ENCODE measurements at regions not wholly inside any gene's neighbourhood (a gene's known extent, or its start where the extent isn't known, plus 50 kb on each side); places are given as distances from the start of the nearest gene placed in this dataset.

DNA sequence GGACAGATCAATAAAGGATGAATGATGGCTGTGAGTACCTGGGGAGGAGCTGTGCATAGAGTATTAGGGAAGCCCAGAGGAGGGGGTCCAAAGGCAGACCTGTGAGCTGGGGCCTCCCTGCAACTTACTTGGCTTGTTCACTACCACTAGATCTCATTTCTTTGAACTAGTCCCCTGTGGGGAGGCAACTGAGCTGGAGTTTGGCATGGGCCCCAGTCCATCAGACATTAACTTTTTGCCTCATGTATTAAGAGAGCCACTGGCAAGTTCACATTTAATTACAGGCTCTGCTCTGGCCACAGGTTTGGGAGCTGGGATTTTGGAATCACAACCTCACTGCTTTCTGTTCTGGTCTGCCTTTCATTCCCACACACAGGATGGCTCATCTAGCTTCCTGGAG lies 254.1 kb downstream of the PRL start:
- ATAC-seq (ENCODE audit: low read depth) (no peak), DNase-seq (no peak)
- no peaks in the 10 kb centered on the region for H3K27me3 ChIP-seq (replicated peaks in 1 of 4; ENCODE audit: control extremely low read depth in 1 of 4, control insufficient read depth in 3 of 4, insufficient read depth in 4 of 4, low read length in 3 of 4)
- H3K4me2 ChIP-seq (replicated peaks; ENCODE audit: low read depth, low read length, poor library complexity, severe bottlenecking), result no peak overlapping the region
- ChIA-PET POLR2A (no interaction called here), CTCF (no interaction called here)
- Mint-ChIP-seq H3K27ac (no peak overlapping the region), H3K4me3 (no peak overlapping the region), H3K9me3 (ENCODE audit: insufficient read depth) (peaks cover 4% of the 10 kb centered on the region), H3K4me1 (no peaks in the 10 kb centered on the region), H3K27me3 (no peaks in the 10 kb centered on the region)
- H3K27ac ChIP-seq (ENCODE audit: low read length in 2 of 2), result no peak overlapping the region
- no peaks in the 10 kb centered on the region for H3K79me2 ChIP-seq (ENCODE audit: control insufficient read depth, insufficient read depth, low read length)
- TF ChIP-seq, protein P1, sequence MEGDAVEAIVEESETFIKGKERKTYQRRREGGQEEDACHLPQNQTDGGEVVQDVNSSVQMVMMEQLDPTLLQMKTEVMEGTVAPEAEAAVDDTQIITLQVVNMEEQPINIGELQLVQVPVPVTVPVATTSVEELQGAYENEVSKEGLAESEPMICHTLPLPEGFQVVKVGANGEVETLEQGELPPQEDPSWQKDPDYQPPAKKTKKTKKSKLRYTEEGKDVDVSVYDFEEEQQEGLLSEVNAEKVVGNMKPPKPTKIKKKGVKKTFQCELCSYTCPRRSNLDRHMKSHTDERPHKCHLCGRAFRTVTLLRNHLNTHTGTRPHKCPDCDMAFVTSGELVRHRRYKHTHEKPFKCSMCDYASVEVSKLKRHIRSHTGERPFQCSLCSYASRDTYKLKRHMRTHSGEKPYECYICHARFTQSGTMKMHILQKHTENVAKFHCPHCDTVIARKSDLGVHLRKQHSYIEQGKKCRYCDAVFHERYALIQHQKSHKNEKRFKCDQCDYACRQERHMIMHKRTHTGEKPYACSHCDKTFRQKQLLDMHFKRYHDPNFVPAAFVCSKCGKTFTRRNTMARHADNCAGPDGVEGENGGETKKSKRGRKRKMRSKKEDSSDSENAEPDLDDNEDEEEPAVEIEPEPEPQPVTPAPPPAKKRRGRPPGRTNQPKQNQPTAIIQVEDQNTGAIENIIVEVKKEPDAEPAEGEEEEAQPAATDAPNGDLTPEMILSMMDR (IDR thresholded peaks at IDR 0.05), result no peak
- TF ChIP-seq EZH2 (IDR thresholded peaks at IDR 0.05; ENCODE audit: borderline replicate concordance, insufficient read depth, low read depth, low read length, poor library complexity, severe bottlenecking), result no peak
- H4K20me1 ChIP-seq (ENCODE audit: control insufficient read depth, insufficient read depth, low read length, poor library complexity, severe bottlenecking), result no peaks in the 10 kb centered on the region
- peaks cover 0 to 4% (median 3%) of the 10 kb centered on the region in 3 donors for H3K9me3 ChIP-seq (ENCODE audit: control extremely low read depth in 1 of 3, control insufficient read depth in 2 of 3, insufficient read depth in 1 of 3, low read length in 2 of 3)
- intact Hi-C loops (cut with micrococcal nuclease), result no loop called here
- no peak overlapping the region for H2AFZ ChIP-seq (ENCODE audit: insufficient read depth, low read depth, low read length, poor library complexity, severe bottlenecking)
- H3K4me1 ChIP-seq (ENCODE audit: control insufficient read depth in 2 of 2, insufficient read depth in 2 of 2, low read length in 2 of 2), result no peaks in the 10 kb centered on the region
- H3K9ac ChIP-seq (ENCODE audit: low read length), result no peak overlapping the region
- no peaks in the 10 kb centered on the region for H3K36me3 ChIP-seq (replicated peaks in 1 of 2; ENCODE audit: control extremely low read depth in 1 of 2, control insufficient read depth in 1 of 2, extremely low read depth in 1 of 2, insufficient read depth in 2 of 2, low read length in 1 of 2)
- H3K4me3 ChIP-seq (ENCODE audit: control extremely low read depth in 1 of 5, extremely low read depth in 1 of 5, insufficient read depth in 1 of 5, low read depth in 2 of 5, low read length in 4 of 5), result no peak overlapping the region

DNA sequence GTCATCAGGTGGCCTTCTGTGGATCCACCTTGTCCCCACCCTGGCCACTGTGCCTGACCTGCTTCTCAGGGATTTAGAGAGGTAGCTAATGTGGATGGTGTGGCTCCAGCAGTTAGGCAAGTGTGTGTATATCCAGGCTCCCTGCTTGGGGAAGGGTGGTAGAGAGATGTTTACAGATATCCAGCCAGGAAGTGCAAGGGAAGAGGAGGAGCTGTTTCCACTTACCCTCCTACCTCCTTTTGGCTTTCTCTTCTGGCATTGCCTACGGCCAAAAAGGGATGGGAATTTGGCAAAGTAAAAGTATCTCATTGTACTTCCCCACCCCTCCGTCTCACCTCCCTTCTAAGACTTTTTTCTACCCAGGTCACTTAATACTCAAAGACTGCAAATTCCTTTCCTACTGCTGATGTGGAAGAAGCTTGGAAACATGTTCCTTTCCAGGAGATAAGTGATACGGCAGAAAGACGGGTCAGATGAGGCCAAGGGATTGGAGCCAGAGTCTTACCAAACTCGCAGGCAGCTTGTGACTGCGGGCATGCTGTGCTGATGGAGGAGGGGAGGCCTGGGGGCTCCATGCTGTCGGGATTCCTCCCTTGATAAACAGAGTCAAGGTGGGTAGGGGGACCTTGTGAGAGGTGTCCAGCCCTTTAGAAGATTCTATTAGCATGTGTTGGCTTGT lies 253.4 kb downstream of the PRL start:
- no peaks in the 10 kb centered on the region for H3K4me1 Mint-ChIP-seq
- H3K9ac ChIP-seq (ENCODE audit: low read length), result no peak overlapping the region
- no peak overlapping the region for H2AFZ ChIP-seq (ENCODE audit: insufficient read depth, low read depth, low read length, poor library complexity, severe bottlenecking)
- H3K4me3 ChIP-seq (ENCODE audit: control extremely low read depth in 1 of 5, extremely low read depth in 1 of 5, insufficient read depth in 1 of 5, low read depth in 2 of 5, low read length in 4 of 5), result no peak overlapping the region
- H3K27me3 Mint-ChIP-seq, result no peaks in the 10 kb centered on the region
- no peaks in the 10 kb centered on the region for H3K79me2 ChIP-seq (ENCODE audit: control insufficient read depth, insufficient read depth, low read length)
- H3K4me1 ChIP-seq (ENCODE audit: control insufficient read depth in 2 of 2, insufficient read depth in 2 of 2, low read length in 2 of 2), result no peaks in the 10 kb centered on the region
- peaks cover 0 to 4% (median 3%) of the 10 kb centered on the region in 3 donors for H3K9me3 ChIP-seq (ENCODE audit: control extremely low read depth in 1 of 3, control insufficient read depth in 2 of 3, insufficient read depth in 1 of 3, low read length in 2 of 3)
- no peak overlapping the region for H3K27ac Mint-ChIP-seq
- intact Hi-C loops (cut with micrococcal nuclease), result no loop called here
- H4K20me1 ChIP-seq (ENCODE audit: control insufficient read depth, insufficient read depth, low read length, poor library complexity, severe bottlenecking), result no peaks in the 10 kb centered on the region
- ATAC-seq (ENCODE audit: low read depth) (no peak), DNase-seq (no peak)
- TF ChIP-seq EZH2 (IDR thresholded peaks at IDR 0.05; ENCODE audit: borderline replicate concordance, insufficient read depth, low read depth, low read length, poor library complexity, severe bottlenecking), result no peak
- TF ChIP-seq, protein P1 (IDR thresholded peaks at IDR 0.05), result no peak
- no peak overlapping the region for H3K27ac ChIP-seq (ENCODE audit: low read length in 2 of 2)
- H3K9me3 Mint-ChIP-seq (ENCODE audit: insufficient read depth), result peaks cover 4% of the 10 kb centered on the region
- H3K4me3 Mint-ChIP-seq, result no peak overlapping the region
- H3K4me2 ChIP-seq (replicated peaks; ENCODE audit: low read depth, low read length, poor library complexity, severe bottlenecking), result no peak overlapping the region
- no peaks in the 10 kb centered on the region for H3K27me3 ChIP-seq (replicated peaks in 1 of 4; ENCODE audit: control extremely low read depth in 1 of 4, control insufficient read depth in 3 of 4, insufficient read depth in 4 of 4, low read length in 3 of 4)
- no peaks in the 10 kb centered on the region for H3K36me3 ChIP-seq (replicated peaks in 1 of 2; ENCODE audit: control extremely low read depth in 1 of 2, control insufficient read depth in 1 of 2, extremely low read depth in 1 of 2, insufficient read depth in 2 of 2, low read length in 1 of 2)
- ChIA-PET CTCF (no interaction called here), POLR2A (no interaction called here)
- WGBS (ENCODE audit: insufficient coverage), result 97% methylated on average over 4 of the region's 7 CpGs

Measured in B cell (primary cell).